Testis (tissue), 2 donors: ENCODE measurements at regions not wholly inside any gene's neighbourhood (a gene's known extent, or its start where the extent isn't known, plus 50 kb on each side); places are given as distances from the start of the nearest gene placed in this dataset.

ENCODE experiments used
- DNase-seq: peaks from one replicate; pipeline ENCODE4 v3.0.0-alpha.2; 2019
- H3K27ac ChIP-seq, 2 donors: fragments of 200-600 bp; sonication (generic); one replicate each; pipeline ENCODE4 v1.5.1; 2019
- H3K27me3 ChIP-seq: fragments of 200-600 bp; sonication (generic); one replicate; pipeline ENCODE4 v1.5.1; 2019
- H3K36me3 ChIP-seq: fragments of 200-600 bp; sonication (generic); one replicate; pipeline ENCODE4 v1.5.1; 2017; ENCODE audit warnings: low read depth; ENCODE audit errors: missing control alignments
- H3K4me1 ChIP-seq: fragments of 200-600 bp; sonication (generic); one replicate; pipeline ENCODE4 v1.5.1; 2019
- H3K4me3 ChIP-seq, 2 donors: fragments of 200-600 bp; sonication (generic); one replicate each; pipeline ENCODE4 v1.5.1; 2017 to 2019
- H3K9me3 ChIP-seq: fragments of 200-600 bp; sonication (generic); one replicate; pipeline ENCODE4 v1.5.1; 2017
- CTCF ChIP-seq, 3 experiments: fragments of 450-650 bp in 2 of 3; fragments of 200-600 bp in 1 of 3; sonication (generic) in 1 of 3; IDR thresholded peaks; one replicate each; pipeline ENCODE4 v1.5.1; 2016 to 2019; ENCODE audit warnings: antibody characterized with exemption in 3 of 3, mild to moderate bottlenecking in 2 of 3, moderate library complexity in 1 of 3
- POLR2A ChIP-seq: fragments of 450-650 bp; IDR thresholded peaks from one replicate; pipeline ENCODE4 v1.6.1; 2017; ENCODE audit warnings: antibody characterized with exemption, mild to moderate bottlenecking, moderate library complexity
- WGBS, 2 donors: methylation state at CpG; one replicate each; pipeline ENCODE4 v1.1.5; 2018; 5-methylcytosine and 5-hydroxymethylcytosine counted together
- intact Hi-C: fragments of 100-400 bp; cut with DNase I; formaldehyde crosslinking; loops from one replicate; pipeline ENCODE4 v1.15.1; 2023; ENCODE audit warnings: low total_unique reads

GRCh38 chr4:74858921-74859562 lies 64.7 kb upstream of the BTC start:
- TF ChIP-seq CTCF (IDR thresholded peaks at IDR 0.05) (no peak), POLR2A (no peak)
- H3K36me3 ChIP-seq, result no peaks in the 10 kb centered on the region
- H3K27me3 ChIP-seq, result no peaks in the 10 kb centered on the region
- H3K27ac ChIP-seq, result no peak overlapping the region
- H3K4me1 ChIP-seq, result no peaks in the 10 kb centered on the region
- H3K9me3 ChIP-seq, result no peaks in the 10 kb centered on the region
- intact Hi-C loops, result no loop called here
- no peak for DNase-seq
- WGBS, 2 donors, result 60 to 61% methylated on average over 6 of the region's 6 CpGs
- no peak overlapping the region for H3K4me3 ChIP-seq

GRCh38 chr4:74855879-74856278 lies 61.6 kb upstream of the BTC start:
- no peaks in the 10 kb centered on the region for H3K9me3 ChIP-seq
- WGBS, 2 donors, result 94 to 100% methylated on average over 2 of the region's 2 CpGs
- no peak for TF ChIP-seq CTCF (IDR thresholded peaks at IDR 0.05)
- no peak for TF ChIP-seq POLR2A

GRCh38 chr4:74848774-74849173 lies 54.5 kb upstream of the BTC start:
- H3K36me3 ChIP-seq, result no peaks in the 10 kb centered on the region
- no peak for DNase-seq
- H3K9me3 ChIP-seq, result no peaks in the 10 kb centered on the region
- WGBS, 2 donors, result 91 to 96% methylated on average over 4 of the region's 4 CpGs
- TF ChIP-seq CTCF (IDR thresholded peaks at IDR 0.05), result no peak
- no peak for TF ChIP-seq POLR2A
- H3K4me1 ChIP-seq, result no peaks in the 10 kb centered on the region
- no peak overlapping the region for H3K27ac ChIP-seq
- H3K4me3 ChIP-seq, result no peak overlapping the region
- intact Hi-C loops, result no loop called here
- no peaks in the 10 kb centered on the region for H3K27me3 ChIP-seq

More at GRCh38 chr4:74855879-74856278, 61.6 kb upstream of the BTC start:
- no peaks in the 10 kb centered on the region for H3K27me3 ChIP-seq
- H3K4me1 ChIP-seq, result no peaks in the 10 kb centered on the region
- no peak overlapping the region for H3K4me3 ChIP-seq
- no peaks in the 10 kb centered on the region for H3K36me3 ChIP-seq
- DNase-seq, result no peak
- no peak overlapping the region for H3K27ac ChIP-seq
- intact Hi-C loops, result no loop called here

GRCh38 chr4:74845834-74846233 lies 51.5 kb upstream of the BTC start:
- no peak for DNase-seq
- intact Hi-C loops, result no loop called here
- H3K4me1 ChIP-seq, result no peaks in the 10 kb centered on the region
- 89 to 100% methylated on average over 1 of the region's 1 CpG for WGBS, 2 donors
- H3K27me3 ChIP-seq, result no peaks in the 10 kb centered on the region
- no peaks in the 10 kb centered on the region for H3K36me3 ChIP-seq
- H3K4me3 ChIP-seq, result no peak overlapping the region
- no peaks in the 10 kb centered on the region for H3K9me3 ChIP-seq
- TF ChIP-seq CTCF (IDR thresholded peaks at IDR 0.05) (no peak), POLR2A (no peak)
- H3K27ac ChIP-seq, result no peak overlapping the region
